ENCODE measurements at regions not wholly inside any gene's neighbourhood (a gene's known extent, or its start where the extent isn't known, plus 50 kb on each side); places are given as distances from the start of the nearest gene placed in this dataset.

DNA sequence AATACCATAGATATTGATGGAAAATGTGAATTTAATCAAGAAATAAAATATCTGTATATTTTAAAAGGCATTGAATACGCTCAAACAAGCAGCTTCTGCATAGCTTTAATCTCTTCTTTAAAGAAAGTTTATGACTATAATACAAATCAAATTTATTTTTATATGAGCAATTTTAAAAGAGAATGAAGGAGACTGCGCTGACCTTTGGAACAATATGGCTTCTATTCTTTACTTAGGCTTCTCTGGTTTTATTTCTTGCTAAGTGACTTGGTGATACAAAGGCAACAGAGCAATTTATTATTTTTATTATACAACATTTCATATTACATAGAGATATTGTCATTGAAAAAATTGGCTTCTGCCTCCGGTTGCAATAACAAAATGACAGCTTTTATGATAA, 776.7 kb downstream of the TBC1D32 start:
- H3K9me3 ChIP-seq, result no peaks in the 10 kb centered on the region
- no peaks in the 10 kb centered on the region for H3K36me3 ChIP-seq
- H3K4me1 ChIP-seq, result no peaks in the 10 kb centered on the region
- H3K4me3 ChIP-seq, result no peak overlapping the region
- TF ChIP-seq CTCF (IDR thresholded peaks at IDR 0.05), result no peak
- no peak overlapping the region for H3K27ac ChIP-seq
- no peak for DNase-seq
- H3K9ac ChIP-seq (ENCODE audit: low read depth in 2 of 2, low read length in 2 of 2), result no peak overlapping the region
- intact Hi-C loops (cut with DNase I), result no loop called here
- H3K27me3 ChIP-seq, result no peaks in the 10 kb centered on the region

DNA sequence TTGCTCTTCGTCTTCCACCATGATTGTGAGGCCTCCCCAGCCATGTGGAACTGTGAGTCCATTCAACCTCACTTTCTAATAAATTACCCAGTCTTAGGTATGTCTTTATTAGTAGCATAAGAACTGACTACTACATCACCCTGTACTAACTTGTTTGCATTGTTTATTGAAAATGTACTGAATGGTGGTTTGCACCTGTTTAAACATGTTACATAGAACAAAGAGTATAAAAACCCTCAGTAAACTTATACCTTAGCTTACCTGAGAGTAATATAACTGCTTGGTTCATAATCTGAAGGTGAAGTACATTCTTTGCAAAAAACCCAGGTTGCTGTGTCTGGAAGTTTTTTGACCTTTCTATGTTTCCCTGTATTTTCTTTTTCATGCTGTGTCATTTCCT, 777.8 kb downstream of the TBC1D32 start:
- Histone ChIP-seq H3K4me3 (no peak overlapping the region), H3K27me3 (no peaks in the 10 kb centered on the region), H3K27ac (no peak overlapping the region), H3K4me1 (no peaks in the 10 kb centered on the region), H3K9me3 (no peaks in the 10 kb centered on the region), H3K36me3 (no peaks in the 10 kb centered on the region), H3K9ac (ENCODE audit: low read depth in 2 of 2, low read length in 2 of 2) (no peak overlapping the region)
- DNase-seq, result no peak
- TF ChIP-seq CTCF (IDR thresholded peaks at IDR 0.05), result no peak
- intact Hi-C loops (cut with DNase I), result no loop called here

GRCh38 chr6:120553353-120553752, 780.9 kb downstream of the TBC1D32 start:
- TF ChIP-seq CTCF (IDR thresholded peaks at IDR 0.05), result no peak
- DNase-seq, result no peak
- Histone ChIP-seq H3K36me3 (no peaks in the 10 kb centered on the region), H3K4me1 (no peaks in the 10 kb centered on the region), H3K27me3 (no peaks in the 10 kb centered on the region), H3K9me3 (no peaks in the 10 kb centered on the region), H3K9ac (ENCODE audit: low read depth in 2 of 2, low read length in 2 of 2) (no peak overlapping the region), H3K4me3 (no peak overlapping the region), H3K27ac (no peak overlapping the region)
- intact Hi-C loops (cut with DNase I), result no loop called here

- Histone ChIP-seq H3K27me3 (no peaks in the 10 kb centered on the region), H3K9ac (ENCODE audit: low read depth in 2 of 2, low read length in 2 of 2) (no peak overlapping the region), H3K9me3 (no peaks in the 10 kb centered on the region), H3K27ac (no peak overlapping the region), H3K4me3 (no peak overlapping the region), H3K4me1 (no peaks in the 10 kb centered on the region), H3K36me3 (no peaks in the 10 kb centered on the region)
- intact Hi-C loops (cut with DNase I), result no loop called here
- no peak for DNase-seq
- TF ChIP-seq CTCF (IDR thresholded peaks at IDR 0.05), result no peak
Measured at GRCh38 chr6:120545353-120545752, 788.9 kb downstream of the TBC1D32 start.

- intact Hi-C loops (cut with DNase I), result no loop called here
- no peak for TF ChIP-seq CTCF (IDR thresholded peaks at IDR 0.05)
- no peaks in the 10 kb centered on the region for H3K27me3 ChIP-seq
Measured at GRCh38 chr6:120534954-120535353, 799.3 kb downstream of the TBC1D32 start.

GRCh38 chr6:120526576-120526975, 807.7 kb downstream of the TBC1D32 start:
- Histone ChIP-seq H3K36me3 (no peaks in the 10 kb centered on the region), H3K27me3 (no peaks in the 10 kb centered on the region), H3K4me3 (no peak overlapping the region), H3K9me3 (no peaks in the 10 kb centered on the region), H3K9ac (ENCODE audit: low read depth in 2 of 2, low read length in 2 of 2) (no peak overlapping the region), H3K27ac (no peak overlapping the region), H3K4me1 (no peaks in the 10 kb centered on the region)
- no peak for DNase-seq
- TF ChIP-seq CTCF (IDR thresholded peaks at IDR 0.05), result no peak
- intact Hi-C loops (cut with DNase I), result no loop called here

More at GRCh38 chr6:120534954-120535353, 799.3 kb downstream of the TBC1D32 start:
- Histone ChIP-seq H3K27ac (no peak overlapping the region), H3K4me1 (no peaks in the 10 kb centered on the region), H3K4me3 (no peak overlapping the region), H3K9me3 (no peaks in the 10 kb centered on the region), H3K9ac (ENCODE audit: low read depth in 2 of 2, low read length in 2 of 2) (no peak overlapping the region), H3K36me3 (no peaks in the 10 kb centered on the region)
- DNase-seq, result no peak

All from colonic mucosa (tissue), 4 donors.